DND-41 (cell line): ENCODE measurements at regions not wholly inside any gene's neighbourhood (a gene's known extent, or its start where the extent isn't known, plus 50 kb on each side); places are given as distances from the start of the nearest gene placed in this dataset.
A peak's percentile ranks its signal among the peaks of the same experiment; 100 is the strongest.

Experiments used
- ATAC-seq: fragments of 200-7000 bp; cut with Tn5 transposase; 3 replicates; pipeline ENCODE4 v1.9.1; 2021; ENCODE audit warnings: low read depth; ENCODE audit not compliant: insufficient read depth
- DNase-seq: peaks from one replicate; pipeline ENCODE4 v3.0.0-alpha.2; 2020
- H2AFZ ChIP-seq: 2 replicates; pipeline ENCODE4 v1.6.0; 2012; ENCODE audit warnings: low read depth, low read length
- H3K27ac ChIP-seq: 2 replicates; pipeline ENCODE4 v1.5.1; 2012; ENCODE audit warnings: low read length, inconsistent platforms
- H3K27me3 ChIP-seq: fragments of 200-600 bp; sonication (generic); 2 replicates; pipeline ENCODE4 v1.6.0; 2012; ENCODE audit warnings: low read length, mild to moderate bottlenecking, inconsistent platforms; ENCODE audit not compliant: insufficient read depth, poor library complexity
- H3K36me3 ChIP-seq: 2 replicates; pipeline ENCODE4 v1.5.1; 2012; ENCODE audit warnings: low read length, inconsistent platforms; ENCODE audit not compliant: insufficient read depth
- H3K4me1 ChIP-seq: 2 replicates; pipeline ENCODE4 v1.5.1; 2012; ENCODE audit warnings: mild to moderate bottlenecking, low read length; ENCODE audit not compliant: insufficient read depth
- H3K4me2 ChIP-seq: 2 replicates; pipeline ENCODE4 v1.6.0; 2012; ENCODE audit warnings: mild to moderate bottlenecking, moderate library complexity, low read length, inconsistent platforms; ENCODE audit not compliant: insufficient read depth
- H3K4me3 ChIP-seq, 2 experiments: fragments of 200-600 bp in 1 of 2; shearing (Covaris generic) in 1 of 2; 2 replicates each; pipeline ENCODE4 v1.5.1; 2012 to 2016; ENCODE audit warnings: inconsistent platforms in 2 of 2, low read length in 2 of 2, mild to moderate bottlenecking in 2 of 2, low read depth in 1 of 2, moderate library complexity in 1 of 2
- H3K79me2 ChIP-seq: 2 replicates; pipeline ENCODE4 v1.6.0; 2012; ENCODE audit warnings: low read length, inconsistent platforms; ENCODE audit not compliant: insufficient read depth
- H3K9ac ChIP-seq: 2 replicates; pipeline ENCODE4 v1.6.0; 2012; ENCODE audit warnings: low read depth, mild to moderate bottlenecking, inconsistent platforms, low read length, moderate library complexity
- H3K9me3 ChIP-seq: 2 replicates; pipeline ENCODE4 v1.5.1; 2012; ENCODE audit warnings: low read length, moderate library complexity, mild to moderate bottlenecking, inconsistent platforms; ENCODE audit not compliant: insufficient read depth, severe bottlenecking
- H4K20me1 ChIP-seq: 2 replicates; pipeline ENCODE4 v1.6.0; 2012; ENCODE audit warnings: low read length; ENCODE audit not compliant: insufficient read depth
- EZH2 ChIP-seq: IDR thresholded peaks from 3 replicates; pipeline ENCODE4 v1.6.1; 2012; ENCODE audit warnings: borderline replicate concordance, low read depth, mild to moderate bottlenecking, moderate library complexity, low read length, inconsistent platforms; ENCODE audit not compliant: severe bottlenecking
- TF ChIP-seq, protein P1 (sequence below): IDR thresholded peaks from 2 replicates; pipeline ENCODE4 v1.5.1; 2012; ENCODE audit warnings: borderline replicate concordance, low read length, moderate library complexity, mild to moderate bottlenecking; ENCODE audit not compliant: poor library complexity, severe bottlenecking; ENCODE audit errors: extremely low read depth

DNA sequence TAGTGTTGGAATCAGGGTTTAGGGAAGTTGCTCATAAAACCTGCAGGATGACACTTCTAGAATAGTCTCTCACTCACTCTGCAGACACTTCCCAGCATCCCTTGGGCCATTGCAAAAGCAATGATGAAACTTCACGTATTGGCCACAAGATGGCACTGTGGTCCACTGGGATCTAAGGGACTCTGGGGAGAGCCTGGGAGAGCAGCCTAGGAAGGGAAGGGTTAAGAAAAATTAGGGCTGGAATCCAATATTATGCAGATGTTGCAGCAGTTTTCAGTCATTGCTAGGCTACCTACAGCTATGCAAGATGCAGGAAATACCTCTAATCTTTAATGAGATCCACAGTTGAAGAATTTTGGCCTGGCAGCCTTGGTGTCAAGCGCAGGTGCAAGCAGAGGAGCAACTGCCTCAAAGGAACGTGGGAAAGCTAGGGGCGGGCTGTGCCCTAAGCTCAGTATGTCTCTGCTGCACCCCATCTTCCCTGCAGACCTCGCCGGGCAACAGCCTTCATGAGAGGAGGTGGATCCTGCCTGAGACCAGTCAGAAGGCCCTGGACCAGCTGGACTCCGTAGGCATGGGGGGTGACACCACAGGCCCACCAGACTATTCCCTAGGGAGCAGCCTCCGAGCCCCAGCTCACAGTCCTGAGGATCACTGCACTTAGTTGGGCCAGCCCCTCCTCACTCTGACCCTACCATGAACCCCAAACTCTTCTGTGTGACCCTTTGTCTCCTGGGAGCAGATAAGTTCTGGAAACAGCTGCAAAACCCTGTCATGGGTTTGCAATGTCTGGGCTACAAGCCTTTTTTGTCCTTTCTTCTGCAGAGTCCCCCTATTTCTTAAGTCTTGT lies 127.9 kb upstream of the PRSS58 start:
- peak overlapping the region; percentile 63 for H3K4me2 ChIP-seq
- peak; percentile 57 for ATAC-seq

GRCh38 chr7:142384493-142384922 lies 126.7 kb upstream of the PRSS58 start:
- peak overlapping the region; percentile 97 for H3K27ac ChIP-seq
- H3K4me1 ChIP-seq, result peaks cover 90% of the 10 kb centered on the region
- peak overlapping the region; percentile 63 for H3K4me2 ChIP-seq
- H3K79me2 ChIP-seq, result peaks cover 27% of the 10 kb centered on the region
- H3K9ac ChIP-seq, result peak overlapping the region; percentile 90
- ATAC-seq (peak; percentile 70), DNase-seq (peak; percentile 78)
- no peaks in the 10 kb centered on the region for H4K20me1 ChIP-seq
- H3K36me3 ChIP-seq, result no peaks in the 10 kb centered on the region
- no peaks in the 10 kb centered on the region for H3K27me3 ChIP-seq
- no peak for TF ChIP-seq EZH2
- TF ChIP-seq, protein P1, sequence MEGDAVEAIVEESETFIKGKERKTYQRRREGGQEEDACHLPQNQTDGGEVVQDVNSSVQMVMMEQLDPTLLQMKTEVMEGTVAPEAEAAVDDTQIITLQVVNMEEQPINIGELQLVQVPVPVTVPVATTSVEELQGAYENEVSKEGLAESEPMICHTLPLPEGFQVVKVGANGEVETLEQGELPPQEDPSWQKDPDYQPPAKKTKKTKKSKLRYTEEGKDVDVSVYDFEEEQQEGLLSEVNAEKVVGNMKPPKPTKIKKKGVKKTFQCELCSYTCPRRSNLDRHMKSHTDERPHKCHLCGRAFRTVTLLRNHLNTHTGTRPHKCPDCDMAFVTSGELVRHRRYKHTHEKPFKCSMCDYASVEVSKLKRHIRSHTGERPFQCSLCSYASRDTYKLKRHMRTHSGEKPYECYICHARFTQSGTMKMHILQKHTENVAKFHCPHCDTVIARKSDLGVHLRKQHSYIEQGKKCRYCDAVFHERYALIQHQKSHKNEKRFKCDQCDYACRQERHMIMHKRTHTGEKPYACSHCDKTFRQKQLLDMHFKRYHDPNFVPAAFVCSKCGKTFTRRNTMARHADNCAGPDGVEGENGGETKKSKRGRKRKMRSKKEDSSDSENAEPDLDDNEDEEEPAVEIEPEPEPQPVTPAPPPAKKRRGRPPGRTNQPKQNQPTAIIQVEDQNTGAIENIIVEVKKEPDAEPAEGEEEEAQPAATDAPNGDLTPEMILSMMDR, result no peak
- H2AFZ ChIP-seq, result no peak overlapping the region
- peak overlapping the region in 1 of 2 experiments; percentile 56; a peak in 3 of 4 replicates for H3K4me3 ChIP-seq
- H3K9me3 ChIP-seq, result no peaks in the 10 kb centered on the region

More for the DNA sequence above, 127.9 kb upstream of the PRSS58 start:
- peak overlapping the region; percentile 97 for H3K27ac ChIP-seq
- H3K4me3 ChIP-seq, result peak overlapping the region in 1 of 2 experiments; percentile 56; a peak in 2 of 4 replicates
- H3K79me2 ChIP-seq, result peaks cover 27% of the 10 kb centered on the region
- TF ChIP-seq EZH2, result no peak
- TF ChIP-seq, protein P1, result peak; percentile 84
- no peaks in the 10 kb centered on the region for H3K27me3 ChIP-seq
- DNase-seq, result peak; percentile 82
- H4K20me1 ChIP-seq, result no peaks in the 10 kb centered on the region
- H3K4me1 ChIP-seq, result peaks cover 97% of the 10 kb centered on the region
- no peaks in the 10 kb centered on the region for H3K9me3 ChIP-seq
- no peak overlapping the region for H2AFZ ChIP-seq
- no peaks in the 10 kb centered on the region for H3K36me3 ChIP-seq
- H3K9ac ChIP-seq, result peak overlapping the region; percentile 90

GRCh38 chr7:142383841-142384492 lies 126.1 kb upstream of the PRSS58 start:
- H2AFZ ChIP-seq, result no peak overlapping the region
- no peaks in the 10 kb centered on the region for H3K27me3 ChIP-seq
- peaks cover 88% of the 10 kb centered on the region for H3K4me1 ChIP-seq
- TF ChIP-seq EZH2, result no peak
- TF ChIP-seq, protein P1, result peak; percentile 64
- H3K36me3 ChIP-seq, result no peaks in the 10 kb centered on the region
- no peaks in the 10 kb centered on the region for H3K9me3 ChIP-seq
- H3K79me2 ChIP-seq, result peaks cover 27% of the 10 kb centered on the region
- DNase-seq (peak; percentile 73), ATAC-seq (peak; percentile 40)
- H4K20me1 ChIP-seq, result no peaks in the 10 kb centered on the region
- H3K4me3 ChIP-seq, result peak overlapping the region in 1 of 2 experiments; percentile 56; a peak in 3 of 4 replicates
- H3K4me2 ChIP-seq, result peak overlapping the region; percentile 63
- H3K9ac ChIP-seq, result peak overlapping the region; percentile 90
- H3K27ac ChIP-seq, result peak overlapping the region; percentile 97
